CD4-positive, alpha-beta T cell (primary cell): ENCODE measurements at regions not wholly inside any gene's neighbourhood (a gene's known extent, or its start where the extent isn't known, plus 50 kb on each side); places are given as distances from the start of the nearest gene placed in this dataset.

Experiments used
- ATAC-seq: fragments of 200-7000 bp; cut with Tn5 transposase; one replicate; pipeline ENCODE4 v1.10.0; 2022; ENCODE audit warnings: mild to moderate bottlenecking; ENCODE audit not compliant: poor library complexity
- CTCF ChIA-PET: fragments of 350-600 bp; sonication (Branson Sonifier 250); formaldehyde crosslinking; loops from one replicate; lab custom pipeline; 2021; ENCODE audit warnings: antibody characterized with exemption, inconsistent platforms; lab: Charles Lee
- POLR2A ChIA-PET: fragments of 350-600 bp; sonication (Branson Sonifier 250); formaldehyde crosslinking; loops from one replicate; lab custom pipeline; 2021; ENCODE audit warnings: antibody characterized with exemption, inconsistent platforms; lab: Charles Lee
- DNase-seq, 14 experiments: peaks; one replicate each; pipeline ENCODE4 v3.0.0-alpha.2; 2013 to 2020; ENCODE audit warnings: mixed read lengths in 2 of 14
- H3K27ac ChIP-seq, 2 donors: one replicate each; pipeline versions ENCODE4 v1.5.1 to v1.7.0; 2013; ENCODE audit warnings: low read length in 2 of 2, low read depth in 1 of 2, mild to moderate bottlenecking in 1 of 2
- H3K27me3 ChIP-seq, 2 experiments: 1 replicate in 1 of 2; 2 replicates in 1 of 2; pipeline versions ENCODE4 v1.6.1 to v1.7.0; 2013; ENCODE audit warnings: low read length in 2 of 2, control low read depth in 1 of 2, mild to moderate bottlenecking in 1 of 2, moderate library complexity in 1 of 2; ENCODE audit not compliant: insufficient read depth in 2 of 2, control insufficient read depth in 1 of 2
- H3K36me3 ChIP-seq: one replicate; pipeline ENCODE4 v1.6.1; 2013; ENCODE audit warnings: low read length, control low read depth; ENCODE audit not compliant: insufficient read depth
- H3K4me1 ChIP-seq: one replicate; pipeline ENCODE4 v1.6.1; 2013; ENCODE audit warnings: low read length, control low read depth; ENCODE audit not compliant: insufficient read depth
- H3K4me3 ChIP-seq: one replicate; pipeline ENCODE4 v1.5.1; 2013; ENCODE audit warnings: mild to moderate bottlenecking, low read length, moderate library complexity
- H3K9me3 ChIP-seq, 2 experiments: 1 replicate in 1 of 2; 2 replicates in 1 of 2; pipeline versions ENCODE4 v1.6.1 to v1.7.0; 2013; ENCODE audit warnings: low read length in 2 of 2, mild to moderate bottlenecking in 2 of 2, control low read depth in 1 of 2, moderate library complexity in 1 of 2; ENCODE audit not compliant: control insufficient read depth in 1 of 2, insufficient read depth in 1 of 2
- H3K27ac Mint-ChIP-seq: one replicate; pipeline ENCODE4 v1.8.0; 2020; ENCODE audit warnings: mixed read lengths
- H3K27me3 Mint-ChIP-seq: one replicate; pipeline ENCODE4 v1.8.0; 2021; ENCODE audit warnings: mixed read lengths
- H3K36me3 Mint-ChIP-seq: one replicate; pipeline ENCODE4 v1.8.0; 2021; ENCODE audit warnings: low read depth, mixed read lengths
- H3K4me1 Mint-ChIP-seq: one replicate; pipeline ENCODE4 v1.8.0; 2021; ENCODE audit warnings: low read depth, mixed read lengths
- H3K4me3 Mint-ChIP-seq: one replicate; pipeline ENCODE4 v1.8.0; 2020; ENCODE audit warnings: mild to moderate bottlenecking, mixed read lengths
- H3K9me3 Mint-ChIP-seq: one replicate; pipeline ENCODE4 v1.8.0; 2020; ENCODE audit warnings: mixed read lengths
- intact Hi-C, 2 experiments: fragments of 100-400 bp; cut with DNase I in 1 of 2; cut with micrococcal nuclease in 1 of 2; formaldehyde crosslinking; loops; one replicate each; pipeline versions ENCODE4 v1.15.1 to v1.9.0; 2023 to 2025; cut with DNase I, micrococcal nuclease
- TF ChIP-seq, protein P1 (sequence below): fragments of 200-600 bp; IDR thresholded peaks from one replicate; pipeline ENCODE4 v1.8.0; 2022; ENCODE audit warnings: antibody characterized with exemption, mild to moderate bottlenecking

DNA sequence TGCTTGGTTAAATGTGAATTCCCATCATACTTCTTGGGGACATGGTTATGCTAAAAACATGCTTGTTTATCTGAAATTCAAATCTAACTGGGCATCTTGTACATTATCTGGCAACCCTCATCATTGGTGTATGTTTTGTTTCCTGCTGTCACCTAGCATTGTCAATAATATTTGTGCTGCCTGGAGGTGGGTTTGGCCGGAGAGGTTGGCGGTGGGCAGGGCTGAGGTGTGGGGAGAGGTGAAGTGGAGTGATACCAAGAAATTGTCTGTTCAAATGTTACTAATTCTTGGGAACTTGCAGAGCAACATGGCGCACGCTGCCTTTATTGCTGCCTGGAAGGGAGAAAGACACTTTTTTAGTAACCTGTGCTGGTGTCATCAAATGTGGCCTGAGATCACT, 280.5 kb downstream of the VRK1 start:
- Mint-ChIP-seq H3K27ac (no peak overlapping the region), H3K4me1 (peaks cover 10% of the 10 kb centered on the region), H3K4me3 (no peak overlapping the region), H3K27me3 (peaks cover 6% of the 10 kb centered on the region), H3K9me3 (peaks cover 2% of the 10 kb centered on the region), H3K36me3 (no peaks in the 10 kb centered on the region)
- ChIA-PET CTCF (no interaction called here), POLR2A (no interaction called here)
- Histone ChIP-seq H3K36me3 (no peaks in the 10 kb centered on the region), H3K4me1 (peaks cover 13% of the 10 kb centered on the region), H3K4me3 (no peak overlapping the region), H3K27me3 (no peaks in the 10 kb centered on the region), H3K9me3 (no peaks in the 10 kb centered on the region), H3K27ac (no peak overlapping the region)
- intact Hi-C loops = no loop called here
- TF ChIP-seq, protein P1, sequence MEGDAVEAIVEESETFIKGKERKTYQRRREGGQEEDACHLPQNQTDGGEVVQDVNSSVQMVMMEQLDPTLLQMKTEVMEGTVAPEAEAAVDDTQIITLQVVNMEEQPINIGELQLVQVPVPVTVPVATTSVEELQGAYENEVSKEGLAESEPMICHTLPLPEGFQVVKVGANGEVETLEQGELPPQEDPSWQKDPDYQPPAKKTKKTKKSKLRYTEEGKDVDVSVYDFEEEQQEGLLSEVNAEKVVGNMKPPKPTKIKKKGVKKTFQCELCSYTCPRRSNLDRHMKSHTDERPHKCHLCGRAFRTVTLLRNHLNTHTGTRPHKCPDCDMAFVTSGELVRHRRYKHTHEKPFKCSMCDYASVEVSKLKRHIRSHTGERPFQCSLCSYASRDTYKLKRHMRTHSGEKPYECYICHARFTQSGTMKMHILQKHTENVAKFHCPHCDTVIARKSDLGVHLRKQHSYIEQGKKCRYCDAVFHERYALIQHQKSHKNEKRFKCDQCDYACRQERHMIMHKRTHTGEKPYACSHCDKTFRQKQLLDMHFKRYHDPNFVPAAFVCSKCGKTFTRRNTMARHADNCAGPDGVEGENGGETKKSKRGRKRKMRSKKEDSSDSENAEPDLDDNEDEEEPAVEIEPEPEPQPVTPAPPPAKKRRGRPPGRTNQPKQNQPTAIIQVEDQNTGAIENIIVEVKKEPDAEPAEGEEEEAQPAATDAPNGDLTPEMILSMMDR = no peak
- ATAC-seq = no peak
- DNase-seq = no peak

DNA sequence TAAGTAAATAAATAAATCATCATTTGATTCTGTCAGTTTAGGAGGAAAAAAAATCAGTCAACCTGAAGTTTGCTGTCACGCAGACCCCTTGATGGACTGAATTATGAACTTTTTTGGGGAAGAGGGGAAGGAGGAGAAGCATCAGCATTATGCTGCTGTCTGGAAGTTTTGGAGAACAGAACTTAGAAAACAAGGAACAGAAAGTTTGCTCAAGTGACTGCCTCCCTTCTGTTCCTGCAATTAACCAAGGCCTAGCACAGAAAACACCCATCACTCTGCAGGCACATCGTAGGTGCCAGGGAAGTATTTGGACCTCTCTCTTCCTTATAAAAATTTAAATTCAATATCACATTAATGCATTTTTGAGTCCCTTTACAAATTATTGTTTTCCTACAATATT, 283.8 kb downstream of the VRK1 start:
- Mint-ChIP-seq H3K9me3 (peaks cover 2% of the 10 kb centered on the region), H3K27me3 (peaks cover 6% of the 10 kb centered on the region), H3K4me1 (peaks cover 10% of the 10 kb centered on the region), H3K27ac (no peak overlapping the region), H3K4me3 (no peak overlapping the region), H3K36me3 (no peaks in the 10 kb centered on the region)
- no peaks in the 10 kb centered on the region for H3K9me3 ChIP-seq
- no peaks in the 10 kb centered on the region for H3K36me3 ChIP-seq
- TF ChIP-seq, protein P1 = no peak
- no peaks in the 10 kb centered on the region for H3K27me3 ChIP-seq
- H3K27ac ChIP-seq = no peak overlapping the region
- H3K4me1 ChIP-seq = peaks cover 13% of the 10 kb centered on the region
- POLR2A ChIA-PET = no interaction called here
- DNase-seq (no peak), ATAC-seq (no peak)
- CTCF ChIA-PET = no interaction called here
- intact Hi-C loops = no loop called here
- no peak overlapping the region for H3K4me3 ChIP-seq

DNA sequence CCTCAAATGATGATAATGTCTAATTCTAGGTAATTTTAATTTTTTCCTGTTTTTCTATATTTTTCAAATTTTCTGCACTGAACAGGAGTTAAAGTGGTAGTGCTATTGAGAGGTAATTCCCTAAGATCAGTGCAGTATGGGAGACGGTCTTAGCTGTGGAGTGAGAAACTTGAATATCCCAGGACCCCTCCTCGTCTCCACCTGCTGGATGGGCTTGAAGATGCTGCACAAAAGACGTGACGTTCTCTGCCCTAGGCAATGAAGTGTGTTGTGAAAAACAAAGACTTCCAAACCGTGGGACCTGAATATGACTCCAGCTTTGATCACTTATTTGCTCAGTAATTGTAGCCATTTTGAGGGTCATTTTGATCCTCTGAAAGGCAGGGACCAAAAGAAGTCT, 298.1 kb downstream of the VRK1 start:
- Mint-ChIP-seq H3K27ac (no peak overlapping the region), H3K36me3 (no peaks in the 10 kb centered on the region), H3K9me3 (no peaks in the 10 kb centered on the region), H3K27me3 (no peaks in the 10 kb centered on the region), H3K4me3 (no peak overlapping the region), H3K4me1 (no peaks in the 10 kb centered on the region)
- no peak for DNase-seq
- no peak for ATAC-seq
- H3K4me1 ChIP-seq = no peaks in the 10 kb centered on the region
- peaks cover 0 to 3% of the 10 kb centered on the region in 2 experiments for H3K27me3 ChIP-seq
- no peak overlapping the region for H3K4me3 ChIP-seq
- POLR2A ChIA-PET = no interaction called here
- no peaks in the 10 kb centered on the region for H3K9me3 ChIP-seq
- CTCF ChIA-PET = no interaction called here
- no peaks in the 10 kb centered on the region for H3K36me3 ChIP-seq
- TF ChIP-seq, protein P1 = no peak
- no peak overlapping the region for H3K27ac ChIP-seq
- intact Hi-C loops = no loop called here
